ENCODE measurements at regions not wholly inside any gene's neighbourhood (a gene's known extent, or its start where the extent isn't known, plus 50 kb on each side); places are given as distances from the start of the nearest gene placed in this dataset.

DNA sequence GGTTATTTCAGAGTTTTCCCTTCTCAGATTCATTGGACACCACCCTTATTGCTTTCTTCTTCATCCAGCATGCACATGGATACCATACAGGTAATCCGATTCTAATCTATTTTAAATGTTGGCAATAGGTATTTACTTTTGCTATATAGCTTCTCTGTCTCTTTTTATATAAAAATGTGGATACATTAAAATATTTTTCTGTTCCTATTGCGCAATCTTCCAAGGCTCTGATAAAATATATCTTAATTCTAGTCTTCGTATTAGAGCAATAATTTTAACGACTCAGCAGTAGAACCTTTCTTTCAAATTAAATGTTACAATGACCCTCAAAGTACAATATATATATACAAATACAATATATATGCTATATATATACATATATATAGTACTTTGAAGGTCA, 239.8 kb downstream of the DCAF12L2 start:
- no peak overlapping the region for H3K4me3 ChIP-seq (ENCODE audit: low read depth, low read length)
- no peak for DNase-seq (ENCODE audit: low read depth)
- no peak for TF ChIP-seq CTCF (IDR thresholded peaks at IDR 0.05; ENCODE audit: low read depth, low read length, missing control alignments)

DNA sequence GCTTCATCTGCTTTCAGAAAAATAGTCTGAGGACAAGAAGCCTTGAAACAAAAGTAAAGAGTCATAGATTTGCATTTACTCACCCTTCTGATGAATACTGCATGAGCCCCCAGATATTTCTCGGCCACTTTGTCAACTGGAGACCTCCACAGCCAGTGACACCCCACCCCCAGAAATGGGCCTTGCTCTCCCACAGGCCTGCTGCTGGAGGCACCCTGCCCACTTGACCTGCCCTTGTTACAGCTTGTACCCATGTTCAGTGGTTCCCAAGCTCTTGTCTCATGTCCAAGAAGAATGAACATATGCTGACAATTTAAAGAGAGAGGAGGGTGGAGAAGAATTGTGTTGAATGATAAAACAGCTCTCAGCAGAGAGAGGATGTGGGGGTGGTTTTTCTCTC, 225.1 kb downstream of the DCAF12L2 start:
- no peak for DNase-seq (ENCODE audit: low read depth)
- no peak overlapping the region for H3K4me3 ChIP-seq (ENCODE audit: low read depth, low read length)
- TF ChIP-seq CTCF (IDR thresholded peaks at IDR 0.05; ENCODE audit: low read depth, low read length, missing control alignments): no peak

GRCh38 chrX:125947501-125947900, 218.6 kb downstream of the DCAF12L2 start:
- H3K4me3 ChIP-seq (ENCODE audit: low read depth, low read length): no peak overlapping the region
- TF ChIP-seq CTCF (IDR thresholded peaks at IDR 0.05; ENCODE audit: low read depth, low read length, missing control alignments): no peak
- no peak for DNase-seq (ENCODE audit: low read depth)

DNA sequence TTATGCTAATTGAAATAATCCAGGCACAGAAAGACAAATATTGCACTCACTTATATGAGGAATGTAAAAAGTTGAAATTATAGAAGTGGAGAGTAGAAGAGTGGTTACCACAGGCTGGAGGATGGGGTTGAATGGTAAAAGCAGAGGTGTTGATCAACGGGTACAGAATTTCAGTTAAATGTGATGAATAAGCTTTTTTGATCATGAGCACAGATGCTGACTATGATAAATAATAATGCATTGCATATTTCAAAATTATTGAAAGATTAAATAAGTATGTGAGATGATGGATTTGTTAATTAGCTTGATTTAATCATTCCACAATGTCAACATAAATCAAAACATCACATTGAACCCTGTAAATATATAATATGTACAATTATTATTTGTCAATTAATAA, 213.1 kb downstream of the DCAF12L2 start:
- no peak for DNase-seq (ENCODE audit: low read depth)
- no peak for TF ChIP-seq CTCF (IDR thresholded peaks at IDR 0.05; ENCODE audit: low read depth, low read length, missing control alignments)
- no peak overlapping the region for H3K4me3 ChIP-seq (ENCODE audit: low read depth, low read length)

GRCh38 chrX:125953814-125954213, 212.3 kb downstream of the DCAF12L2 start:
- no peak for DNase-seq (ENCODE audit: low read depth)
- H3K4me3 ChIP-seq (ENCODE audit: low read depth, low read length): no peak overlapping the region
- TF ChIP-seq CTCF (IDR thresholded peaks at IDR 0.05; ENCODE audit: low read depth, low read length, missing control alignments): no peak

DNA sequence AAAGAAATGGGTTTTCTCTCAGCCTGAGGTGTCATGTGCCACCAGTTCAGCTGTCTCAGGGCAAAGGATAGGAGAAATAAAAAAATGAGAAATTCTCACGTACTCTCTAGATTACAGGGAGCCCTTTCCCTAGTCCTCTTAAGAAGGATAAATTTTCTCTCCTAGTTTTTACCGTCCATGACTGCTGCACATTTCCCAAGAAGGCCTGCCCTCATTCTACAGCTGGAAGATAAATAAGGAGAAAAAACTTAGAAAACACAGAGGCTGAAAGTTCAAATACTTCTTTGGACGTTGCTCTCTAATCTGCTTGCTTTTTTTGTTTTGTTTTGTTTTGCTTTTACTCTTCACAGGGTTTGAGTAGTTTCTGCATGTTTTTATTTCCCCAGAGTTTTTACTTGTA, 211.9 kb downstream of the DCAF12L2 start:
- no peak for TF ChIP-seq CTCF (IDR thresholded peaks at IDR 0.05; ENCODE audit: low read depth, low read length, missing control alignments)
- H3K4me3 ChIP-seq (ENCODE audit: low read depth, low read length): no peak overlapping the region
- DNase-seq (ENCODE audit: low read depth): no peak

- DNase-seq (ENCODE audit: low read depth): no peak
- no peak for TF ChIP-seq CTCF (IDR thresholded peaks at IDR 0.05; ENCODE audit: low read depth, low read length, missing control alignments)
- H3K4me3 ChIP-seq (ENCODE audit: low read depth, low read length): no peak overlapping the region
Observed at GRCh38 chrX:125977851-125978250, 188.2 kb downstream of the DCAF12L2 start.
